Frontal cortex (tissue), 3 donors: ENCODE measurements at regions not wholly inside any gene's neighbourhood (a gene's known extent, or its start where the extent isn't known, plus 50 kb on each side); places are given as distances from the start of the nearest gene placed in this dataset.
"Not testable (repeated sequence)": the region's sequence is repeated elsewhere in the genome, so short reads cannot be mapped to it uniquely, and the experiment has no call there.

Experiments used
- DNase-seq, 2 donors: peaks; one replicate each; pipeline ENCODE4 v3.0.0; 2012; ENCODE audit warnings: low spot score in 2 of 2
- FAIRE-seq: peaks from 2 replicates; lab custom pipeline; 2012; peaks lifted over from hg19 to GRCh38; lab: Jason Lieb, UNC
- donor health status: control.
- donor health status: control.
- donor health status: control.

- no peak for FAIRE-seq
- no peak for DNase-seq
Observed at GRCh38 chrX:45804276-45804675, 603.6 kb upstream of the DIPK2B start.

GRCh38 chrX:45803383-45803921 is 602.8 kb upstream of the DIPK2B start:
- FAIRE-seq = no peak
- no peak for DNase-seq

- DNase-seq (no peak), FAIRE-seq (no peak)
Observed at GRCh38 chrX:45801554-45801953, 600.9 kb upstream of the DIPK2B start.

- DNase-seq, FAIRE-seq: not testable (repeated sequence)
Observed at GRCh38 chrX:45800746-45801453, 600.2 kb upstream of the DIPK2B start.

DNA sequence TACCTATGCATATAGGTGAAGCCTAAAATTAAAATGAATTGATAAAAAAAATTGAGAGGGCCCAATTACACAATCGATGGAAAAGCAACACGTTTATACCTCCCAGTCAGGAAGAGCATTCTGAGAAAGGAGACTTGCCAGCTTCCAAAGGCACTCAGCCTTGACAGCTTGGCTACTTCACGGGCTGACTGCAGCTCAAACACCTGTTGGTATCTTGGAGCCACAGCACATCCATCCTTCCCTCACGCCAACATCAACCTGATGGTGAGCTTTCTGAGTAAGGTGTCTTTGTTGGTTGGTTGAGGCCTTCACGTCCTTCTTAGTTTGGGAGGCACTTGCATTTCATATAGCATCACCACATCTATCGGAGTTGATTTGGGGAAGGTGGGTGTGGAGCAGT is 598.9 kb upstream of the DIPK2B start:
- no peak for DNase-seq
- FAIRE-seq = no peak

GRCh38 chrX:45795546-45795945 is 594.9 kb upstream of the DIPK2B start:
- FAIRE-seq (no peak), DNase-seq (no peak)

DNA sequence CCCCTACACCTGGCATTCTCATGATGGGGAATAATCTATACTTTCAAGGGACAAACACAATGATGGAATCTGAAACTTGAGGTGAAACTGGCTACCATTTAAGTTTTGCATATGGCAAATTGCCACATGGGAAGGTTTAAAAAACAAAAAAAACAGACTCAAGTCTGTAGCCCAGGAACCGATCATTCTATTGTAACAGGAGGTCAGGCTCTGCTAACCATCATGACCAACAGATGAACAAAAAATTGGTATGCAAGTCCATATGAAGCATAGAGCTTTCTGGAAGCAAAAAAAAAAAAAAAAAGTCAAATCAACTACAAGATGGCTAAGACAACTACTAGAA is 594.3 kb upstream of the DIPK2B start:
- DNase-seq = no peak
- FAIRE-seq = no peak

DNA sequence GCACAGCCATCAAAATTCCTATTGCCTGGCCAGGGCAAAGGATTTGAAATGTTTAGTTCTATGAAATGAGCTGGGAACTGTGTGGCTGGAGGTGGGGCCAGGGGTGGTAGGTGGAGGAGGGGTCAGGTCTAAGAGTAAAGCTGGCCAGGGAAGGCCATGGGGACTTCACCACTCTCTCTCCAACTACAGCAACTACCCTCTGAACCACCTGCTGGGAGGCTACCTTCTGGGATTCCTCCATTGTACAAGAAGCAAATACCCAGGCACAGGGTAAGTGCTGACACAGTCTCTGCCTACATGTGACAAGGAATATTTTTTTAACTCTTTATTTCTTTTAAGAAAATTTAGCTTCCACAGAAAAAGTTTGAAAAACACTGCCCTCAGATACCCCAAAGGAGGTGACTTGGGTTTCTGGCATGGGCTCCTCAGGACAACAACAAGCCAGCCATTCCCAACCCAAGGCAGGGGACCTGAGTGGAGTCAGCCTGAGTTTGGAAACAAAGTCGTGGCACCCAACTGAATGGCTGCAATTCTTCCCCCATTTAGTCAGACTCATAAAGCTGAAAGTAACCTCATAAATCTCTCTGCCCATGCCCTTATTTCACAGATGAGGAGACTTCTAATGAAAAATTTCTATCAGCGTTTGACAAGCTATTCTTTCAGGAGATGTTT is 593.8 kb upstream of the DIPK2B start:
- FAIRE-seq (no peak), DNase-seq (no peak)

- FAIRE-seq (no peak), DNase-seq (no peak)
Observed at GRCh38 chrX:45788941-45789348, 588.3 kb upstream of the DIPK2B start.

DNA sequence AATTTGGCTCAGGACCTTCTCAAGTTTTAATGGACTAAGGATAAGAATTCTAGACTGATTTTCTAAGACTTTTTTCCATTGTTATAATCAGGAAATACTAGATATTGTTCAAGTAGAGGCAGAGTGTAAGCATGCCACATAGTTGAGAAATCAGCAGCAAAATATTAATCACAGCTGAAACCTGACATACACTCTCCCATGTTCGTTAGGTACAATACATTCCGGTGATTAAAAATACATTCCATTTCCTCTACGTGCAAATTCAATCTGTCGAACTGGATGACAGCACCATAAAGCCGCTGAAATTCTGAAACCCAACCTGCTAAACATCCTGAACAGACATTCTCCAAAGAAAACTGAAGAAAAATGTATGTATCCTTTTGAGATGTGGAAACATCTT is 587.6 kb upstream of the DIPK2B start:
- FAIRE-seq (no peak), DNase-seq (no peak)

DNA sequence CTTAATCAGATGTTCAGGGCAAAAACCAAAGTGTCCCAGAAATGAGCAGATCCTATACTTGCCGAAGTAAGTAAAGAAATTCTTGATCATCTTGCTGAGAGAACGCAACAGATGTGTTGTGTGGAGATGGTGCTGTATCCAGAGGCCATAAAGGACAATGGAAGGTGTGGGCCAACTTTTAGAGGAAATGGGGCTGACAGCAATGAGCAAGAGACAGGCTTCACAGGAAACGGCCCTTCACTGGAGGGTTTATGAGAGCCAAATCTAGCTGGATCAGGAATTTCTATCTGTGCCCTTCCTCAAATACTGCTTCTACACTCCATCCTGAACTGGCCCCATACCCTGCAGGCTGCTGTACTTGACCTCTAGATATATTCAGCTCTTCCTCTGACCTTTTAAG is 583.9 kb upstream of the DIPK2B start:
- DNase-seq (no peak), FAIRE-seq (no peak)

- DNase-seq (no peak), FAIRE-seq (no peak)
Observed at GRCh38 chrX:45783002-45783401, 582.3 kb upstream of the DIPK2B start.

GRCh38 chrX:45781901-45782553 is 581.4 kb upstream of the DIPK2B start:
- FAIRE-seq = no peak
- DNase-seq = no peak

DNA sequence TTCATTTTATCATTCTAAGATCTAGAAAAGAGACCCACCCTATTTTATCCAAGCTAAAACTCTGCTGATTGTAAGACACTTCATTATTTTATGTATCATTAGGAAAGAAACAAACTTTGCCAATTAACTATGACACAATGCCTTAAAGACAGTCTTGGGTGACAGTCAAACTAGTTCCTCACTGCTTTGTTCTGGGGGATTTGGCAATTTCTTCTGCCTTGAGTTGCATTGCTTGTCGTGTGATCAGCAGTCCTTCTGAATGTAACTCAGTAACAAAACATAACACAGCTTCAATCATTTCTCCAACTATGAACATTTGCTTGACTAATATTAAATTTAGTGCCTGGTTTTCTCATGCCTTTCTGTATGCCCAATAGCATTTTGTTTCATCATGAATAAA is 577.9 kb upstream of the DIPK2B start:
- no peak for FAIRE-seq
- no peak for DNase-seq

- no peak for FAIRE-seq
- no peak for DNase-seq
Observed at GRCh38 chrX:45777366-45777765, 576.7 kb upstream of the DIPK2B start.

DNA sequence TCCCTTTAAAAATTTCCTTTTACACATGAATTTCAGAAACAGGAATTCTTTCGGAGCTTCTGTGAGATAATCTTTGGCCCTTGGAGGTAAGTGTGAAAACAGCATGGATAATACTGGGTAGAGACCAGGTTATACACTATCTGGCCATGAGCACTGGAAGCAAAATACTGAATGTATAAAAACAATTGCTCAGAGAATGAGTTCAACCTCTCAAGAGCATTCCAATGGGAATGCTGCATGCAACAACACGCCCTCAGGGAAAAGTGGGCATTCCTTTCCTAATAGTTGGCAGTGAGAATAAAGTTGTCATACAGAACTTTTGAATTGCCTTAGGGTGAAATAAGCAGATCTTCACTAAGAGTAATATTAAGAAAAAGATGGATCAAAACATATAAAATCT is 574.8 kb upstream of the DIPK2B start:
- FAIRE-seq = no peak

DNA sequence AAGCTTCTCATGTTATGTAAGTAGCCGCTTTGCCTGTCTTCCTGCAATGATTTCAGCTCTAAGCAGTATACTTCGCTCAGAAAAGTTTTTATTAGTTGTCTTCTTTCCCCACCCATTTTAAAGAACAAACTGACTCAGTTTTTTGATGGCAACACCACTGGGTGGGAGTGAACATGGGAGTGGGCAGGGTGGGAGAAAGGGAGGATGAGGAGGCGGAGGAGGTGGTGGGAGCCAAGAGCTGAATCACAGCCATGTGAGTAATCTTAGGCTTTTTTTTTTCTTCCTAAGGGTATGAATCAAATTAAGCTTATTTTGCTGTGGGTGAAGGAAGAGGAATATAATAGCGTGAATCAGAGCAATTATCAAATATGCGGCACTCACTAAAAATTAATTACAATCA is 574.3 kb upstream of the DIPK2B start:
- FAIRE-seq (no peak), DNase-seq (no peak)

More for the DNA sequence above, 574.8 kb upstream of the DIPK2B start:
- no peak for DNase-seq

DNA sequence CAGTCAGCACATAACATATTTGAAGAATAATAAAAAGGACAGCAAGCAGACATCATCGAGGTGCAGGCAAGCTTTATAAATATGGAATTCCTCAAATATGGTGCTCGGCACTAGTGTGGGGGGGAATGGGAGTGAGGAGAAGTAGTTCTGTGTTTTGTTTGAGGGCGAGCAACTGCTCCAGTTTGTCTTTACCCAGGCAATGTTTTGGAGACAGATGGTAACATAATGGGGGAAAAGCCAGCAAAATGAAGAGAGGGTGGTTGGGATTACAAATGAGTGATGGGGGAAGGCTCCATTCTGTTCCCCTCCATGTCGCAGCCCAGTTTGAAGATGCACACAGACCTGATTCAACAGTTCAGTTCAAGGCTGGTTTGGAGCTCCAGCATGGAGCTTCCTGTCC is 572.9 kb upstream of the DIPK2B start:
- DNase-seq (no peak), FAIRE-seq (no peak)

DNA sequence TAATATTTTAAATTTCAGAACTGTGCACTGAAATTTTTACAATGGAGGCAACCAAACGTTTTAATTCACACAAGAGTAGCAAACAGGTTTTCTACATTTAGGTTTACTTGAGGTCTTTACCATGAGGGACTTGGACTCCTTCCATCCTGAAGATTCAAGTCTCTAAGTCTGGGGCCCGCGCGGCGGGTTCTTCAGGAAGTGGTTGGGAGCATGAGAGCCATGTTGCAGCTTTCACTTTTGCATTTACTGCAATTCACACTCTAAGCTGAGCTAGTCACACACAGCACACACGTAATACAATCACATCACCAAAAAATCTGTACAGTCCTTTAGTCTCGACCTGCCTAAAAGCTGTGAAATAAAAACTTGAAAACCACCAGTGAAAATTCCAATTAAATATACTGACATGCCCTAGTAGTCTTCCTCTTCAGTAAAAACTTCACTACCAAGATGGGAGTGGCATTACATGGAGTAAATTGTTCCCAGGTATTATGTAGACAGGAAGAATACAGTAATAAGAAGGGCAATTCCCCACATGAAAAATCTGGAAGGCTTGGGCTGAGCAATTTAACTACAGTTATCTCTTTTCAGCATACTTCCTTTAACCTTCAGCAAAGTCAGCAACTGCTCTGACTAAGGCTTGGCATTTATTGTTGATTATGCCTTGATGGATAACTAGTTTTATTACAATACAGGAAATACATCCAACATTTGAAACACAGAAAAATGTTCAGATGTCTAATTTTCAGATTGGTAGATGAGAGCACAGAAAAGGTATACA is 571.1 kb upstream of the DIPK2B start:
- DNase-seq = no peak
- FAIRE-seq = no peak

- DNase-seq (no peak), FAIRE-seq (no peak)
Observed at GRCh38 chrX:45771114-45771513, 570.4 kb upstream of the DIPK2B start.
